ENCODE measurements at regions not wholly inside any gene's neighbourhood (a gene's known extent, or its start where the extent isn't known, plus 50 kb on each side); places are given as distances from the start of the nearest gene placed in this dataset.

DNA sequence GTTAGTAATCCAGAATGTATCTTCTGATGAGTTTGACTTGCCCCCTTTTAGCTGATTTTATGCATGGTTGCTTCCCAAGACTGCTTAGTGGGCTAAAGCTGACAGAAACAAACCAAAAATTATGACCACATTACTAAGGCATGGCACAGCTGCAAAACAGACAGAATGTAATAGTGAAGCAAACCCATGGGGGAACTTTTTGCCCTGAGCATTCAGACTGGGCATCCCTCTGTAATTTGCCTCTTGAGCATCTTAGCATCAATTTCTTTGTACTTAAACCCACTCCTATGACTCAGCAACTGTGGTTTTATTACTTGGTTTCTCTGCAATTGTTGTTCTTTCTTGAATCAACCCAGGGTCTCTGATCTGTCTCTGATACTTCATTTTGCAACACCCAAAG, 487.3 kb upstream of the DCC start:
- TF ChIP-seq FOXP2 (optimal IDR thresholded peaks at IDR 0.05; ENCODE audit: control extremely low read depth, extremely low read length, insufficient read depth): no peak
- TF ChIP-seq EZH2 (IDR thresholded peaks at IDR 0.05): no peak
- TF ChIP-seq POLR2AphosphoS5 (IDR thresholded peaks at IDR 0.05; ENCODE audit: borderline replicate concordance, low read depth, low read length): no peak
- DNase-seq (ENCODE audit: low read depth, low spot score): no peak
- no peak overlapping the region for H3K9ac ChIP-seq (ENCODE audit: insufficient read length)
- H3K9me3 ChIP-seq (ENCODE audit: low read depth, low read length): no peaks in the 10 kb centered on the region
- H3K27ac ChIP-seq: no peak overlapping the region
- H3K36me3 ChIP-seq (ENCODE audit: insufficient read depth, low read length): no peaks in the 10 kb centered on the region
- H3K4me3 ChIP-seq: no peak overlapping the region

DNA sequence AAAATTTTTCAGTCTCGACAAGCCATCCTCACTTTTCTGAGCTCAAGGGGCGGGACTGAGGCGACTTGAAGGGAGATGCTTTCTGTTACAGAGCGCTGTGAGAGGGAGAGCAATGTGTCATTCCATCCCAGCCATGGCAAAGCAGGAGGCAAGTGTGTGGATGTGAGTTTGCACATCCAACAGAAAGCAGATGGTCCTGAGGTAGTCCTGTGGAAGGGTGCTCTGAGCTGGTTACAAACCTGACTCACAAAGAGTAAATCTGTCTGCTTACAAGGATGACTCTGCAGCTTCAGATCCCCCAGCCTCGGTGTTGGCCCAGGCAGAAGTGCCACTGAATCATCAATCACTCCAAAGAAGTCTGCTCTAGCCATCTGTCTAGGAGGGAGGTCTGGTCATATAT, 482.0 kb upstream of the DCC start:
- no peak for TF ChIP-seq POLR2AphosphoS5 (IDR thresholded peaks at IDR 0.05; ENCODE audit: borderline replicate concordance, low read depth, low read length)
- Histone ChIP-seq H3K36me3 (ENCODE audit: insufficient read depth, low read length) (no peaks in the 10 kb centered on the region), H3K9ac (ENCODE audit: insufficient read length) (no peak overlapping the region), H3K27ac (no peak overlapping the region), H3K9me3 (ENCODE audit: low read depth, low read length) (no peaks in the 10 kb centered on the region), H3K4me3 (no peak overlapping the region)
- no peak for DNase-seq (ENCODE audit: low read depth, low spot score)

DNA sequence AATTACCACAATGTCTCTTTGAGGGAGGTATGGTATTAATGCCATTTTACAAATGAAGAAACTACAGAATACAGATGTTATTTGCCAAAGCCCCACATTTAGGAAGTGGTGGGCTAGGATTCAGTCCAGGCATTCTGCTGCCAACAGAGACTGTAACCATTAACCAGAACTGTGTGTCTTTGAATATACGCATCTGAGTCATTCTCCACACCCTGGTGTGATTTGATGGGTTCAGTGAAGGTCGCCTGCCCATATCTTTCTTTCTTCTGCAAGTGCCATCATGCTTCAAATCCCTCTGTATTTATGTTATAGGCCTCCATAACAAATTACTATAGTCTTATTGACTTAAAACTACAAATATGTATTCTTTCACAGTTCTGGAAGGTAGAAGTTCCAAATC, 479.0 kb upstream of the DCC start:
- DNase-seq (ENCODE audit: low read depth, low spot score): no peak
- no peak for TF ChIP-seq FOXP2 (optimal IDR thresholded peaks at IDR 0.05; ENCODE audit: control extremely low read depth, extremely low read length, insufficient read depth)
- no peak for TF ChIP-seq EZH2 (IDR thresholded peaks at IDR 0.05)
- no peak for TF ChIP-seq POLR2AphosphoS5 (IDR thresholded peaks at IDR 0.05; ENCODE audit: borderline replicate concordance, low read depth, low read length)
- H3K9ac ChIP-seq (ENCODE audit: insufficient read length): no peak overlapping the region
- H3K4me3 ChIP-seq: no peak overlapping the region
- H3K36me3 ChIP-seq (ENCODE audit: insufficient read depth, low read length): no peaks in the 10 kb centered on the region
- no peak overlapping the region for H3K27ac ChIP-seq
- no peaks in the 10 kb centered on the region for H3K9me3 ChIP-seq (ENCODE audit: low read depth, low read length)

DNA sequence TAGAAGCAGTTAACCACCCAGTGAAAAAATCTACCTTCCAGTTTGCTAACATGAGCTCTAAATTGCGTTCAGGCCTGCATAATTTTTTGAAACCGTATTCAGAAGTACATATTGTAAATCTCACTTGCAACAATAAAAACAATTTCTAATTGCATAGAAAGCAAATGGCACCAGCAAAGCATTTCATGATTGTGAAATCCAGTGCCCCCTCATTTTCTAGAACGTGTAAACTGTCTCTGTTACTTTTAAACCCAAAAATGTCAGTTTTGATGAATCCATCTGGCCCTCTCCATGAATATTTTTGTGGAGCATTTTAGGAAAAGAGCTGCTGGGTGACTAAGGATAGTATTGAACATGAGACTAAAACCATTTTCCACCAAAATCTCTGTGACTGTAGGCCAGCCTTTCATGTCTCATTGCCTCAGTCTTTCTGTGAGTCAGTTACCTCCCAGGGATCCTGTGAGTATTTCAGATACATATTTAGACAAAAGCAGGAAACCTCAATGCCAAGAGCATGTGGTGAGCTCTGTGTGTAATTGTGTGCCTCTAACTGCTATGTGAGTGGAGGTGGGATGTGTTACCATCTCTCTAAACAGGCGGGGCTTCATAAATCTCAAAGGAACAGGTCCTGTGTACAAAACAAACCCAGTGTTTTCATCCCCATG, 477.8 kb upstream of the DCC start:
- TF ChIP-seq FOXP2 (optimal IDR thresholded peaks at IDR 0.05; ENCODE audit: control extremely low read depth, extremely low read length, insufficient read depth): no peak
- TF ChIP-seq POLR2AphosphoS5 (IDR thresholded peaks at IDR 0.05; ENCODE audit: borderline replicate concordance, low read depth, low read length): no peak
- no peak for TF ChIP-seq EZH2 (IDR thresholded peaks at IDR 0.05)
- no peak for DNase-seq (ENCODE audit: low read depth, low spot score)
- no peak overlapping the region for H3K9ac ChIP-seq (ENCODE audit: insufficient read length)
- H3K27ac ChIP-seq: no peak overlapping the region
- H3K9me3 ChIP-seq (ENCODE audit: low read depth, low read length): no peaks in the 10 kb centered on the region
- no peak overlapping the region for H3K4me3 ChIP-seq
- no peaks in the 10 kb centered on the region for H3K36me3 ChIP-seq (ENCODE audit: insufficient read depth, low read length)

DNA sequence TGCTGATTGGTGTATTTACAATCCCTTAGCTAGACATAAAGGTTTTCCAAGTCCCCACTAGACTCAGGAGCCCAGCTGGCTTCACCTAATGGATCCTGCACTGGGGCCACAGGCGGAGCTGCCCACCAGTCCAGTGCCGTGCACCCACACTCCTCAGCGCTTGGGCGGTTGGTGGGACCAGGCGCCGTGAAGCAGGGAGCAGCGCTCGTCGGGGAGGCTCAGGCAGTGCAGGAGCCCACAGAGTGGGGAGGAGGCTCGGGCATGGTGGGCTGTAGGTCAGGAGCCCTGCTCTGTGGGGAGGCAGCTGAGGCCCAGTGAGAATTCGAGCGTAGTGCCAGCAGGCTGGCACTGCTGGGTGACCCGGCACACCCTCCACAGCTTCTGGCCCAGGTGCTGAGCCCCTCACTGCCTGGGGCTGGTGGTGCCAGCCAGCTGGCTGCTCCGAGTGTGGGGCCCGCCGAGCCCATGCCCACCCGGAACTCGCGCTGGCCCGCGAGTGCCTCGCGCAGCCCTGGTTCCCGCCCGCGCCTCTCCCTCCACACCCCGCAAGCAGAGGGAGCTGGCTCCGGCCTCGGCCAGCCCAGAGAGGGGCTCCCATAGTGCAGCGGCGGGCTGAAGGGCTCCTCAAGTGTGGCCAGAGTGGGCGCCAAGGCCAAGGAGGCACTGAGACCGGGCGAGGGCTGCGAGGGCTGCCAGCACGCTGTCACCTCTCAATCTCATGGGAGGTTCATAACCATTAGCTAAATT, 475.6 kb upstream of the DCC start:
- Histone ChIP-seq H3K27ac (no peak overlapping the region), H3K9ac (ENCODE audit: insufficient read length) (no peak overlapping the region)
- DNase-seq (ENCODE audit: low read depth, low spot score): no peak

DNA sequence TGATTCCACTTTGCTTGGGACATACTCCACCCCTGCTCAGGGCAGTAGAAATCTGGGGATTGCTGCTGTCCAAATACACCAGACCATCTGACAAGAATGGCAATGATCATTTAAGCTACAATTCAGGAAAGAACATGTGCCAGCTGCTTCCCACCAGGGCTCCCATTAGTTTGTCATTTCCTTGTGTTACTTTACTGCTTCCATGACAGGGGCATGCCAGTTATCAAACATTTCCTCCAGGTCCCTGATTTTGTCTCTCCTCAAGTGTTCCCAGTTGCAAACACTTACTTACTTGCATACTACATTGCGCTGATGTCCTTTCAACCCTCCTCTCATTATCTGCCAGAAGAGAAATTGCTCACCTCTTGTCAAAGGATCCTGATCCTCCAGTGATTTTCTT, 474.5 kb upstream of the DCC start:
- no peak overlapping the region for H3K9ac ChIP-seq (ENCODE audit: insufficient read length)
- H3K4me3 ChIP-seq: no peak overlapping the region
- no peak for DNase-seq (ENCODE audit: low read depth, low spot score)
- H3K27ac ChIP-seq: no peak overlapping the region
- H3K9me3 ChIP-seq (ENCODE audit: low read depth, low read length): no peaks in the 10 kb centered on the region
- no peaks in the 10 kb centered on the region for H3K36me3 ChIP-seq (ENCODE audit: insufficient read depth, low read length)
- TF ChIP-seq FOXP2 (optimal IDR thresholded peaks at IDR 0.05; ENCODE audit: control extremely low read depth, extremely low read length, insufficient read depth): no peak
- no peak for TF ChIP-seq EZH2 (IDR thresholded peaks at IDR 0.05)
- TF ChIP-seq POLR2AphosphoS5 (IDR thresholded peaks at IDR 0.05; ENCODE audit: borderline replicate concordance, low read depth, low read length): no peak

More for the DNA sequence above, 475.6 kb upstream of the DCC start:
- Histone ChIP-seq H3K4me3 (no peak overlapping the region), H3K9me3 (ENCODE audit: low read depth, low read length) (no peaks in the 10 kb centered on the region), H3K36me3 (ENCODE audit: insufficient read depth, low read length) (no peaks in the 10 kb centered on the region)
- TF ChIP-seq POLR2AphosphoS5 (IDR thresholded peaks at IDR 0.05; ENCODE audit: borderline replicate concordance, low read depth, low read length) (no peak), EZH2 (IDR thresholded peaks at IDR 0.05) (no peak), FOXP2 (optimal IDR thresholded peaks at IDR 0.05; ENCODE audit: control extremely low read depth, extremely low read length, insufficient read depth) (no peak)

DNA sequence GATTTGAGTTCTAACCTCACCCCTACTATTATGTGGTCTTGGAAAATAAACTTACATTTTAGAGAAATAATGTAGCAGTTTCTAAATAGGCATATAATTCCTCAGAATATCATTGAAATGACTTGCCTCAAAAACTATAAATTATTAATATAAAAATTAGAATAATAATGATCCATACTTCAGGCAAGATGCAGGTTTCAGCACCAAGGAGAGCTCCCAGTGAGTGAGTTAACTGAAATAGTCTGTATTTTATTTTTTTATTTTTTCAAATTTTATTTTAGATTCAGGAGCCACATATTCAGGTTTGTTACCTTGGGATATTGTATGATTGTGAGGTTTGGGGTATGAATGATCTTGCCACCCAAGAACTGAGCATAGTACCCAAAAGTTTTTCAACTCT, 472.2 kb upstream of the DCC start:
- H3K36me3 ChIP-seq (ENCODE audit: insufficient read depth, low read length): no peaks in the 10 kb centered on the region
- no peak overlapping the region for H3K4me3 ChIP-seq
- no peaks in the 10 kb centered on the region for H3K9me3 ChIP-seq (ENCODE audit: low read depth, low read length)
- H3K9ac ChIP-seq (ENCODE audit: insufficient read length): no peak overlapping the region
- H3K27ac ChIP-seq: no peak overlapping the region
- TF ChIP-seq EZH2 (IDR thresholded peaks at IDR 0.05): no peak
- no peak for TF ChIP-seq POLR2AphosphoS5 (IDR thresholded peaks at IDR 0.05; ENCODE audit: borderline replicate concordance, low read depth, low read length)
- DNase-seq (ENCODE audit: low read depth, low spot score): peak; percentile 48

DNA sequence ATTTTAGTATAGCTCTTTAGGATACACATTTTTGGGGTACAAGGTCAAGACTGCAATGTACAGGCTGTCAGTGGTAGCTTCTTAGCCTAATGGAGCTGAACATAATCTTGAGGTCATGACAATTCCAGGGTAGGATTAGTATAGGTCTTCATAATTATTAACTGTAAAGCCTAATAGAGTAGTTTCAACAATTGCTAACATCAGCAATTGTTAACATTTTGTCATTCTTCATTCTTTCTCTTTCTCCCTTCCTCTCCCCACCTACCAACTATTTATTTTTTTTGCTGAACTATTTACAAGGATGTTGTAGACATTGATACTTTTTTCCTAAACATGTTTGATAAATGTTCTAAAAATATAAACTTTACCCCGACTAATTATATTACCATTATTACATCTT, 461.3 kb upstream of the DCC start:
- no peak overlapping the region for H3K9ac ChIP-seq (ENCODE audit: insufficient read length)
- H3K27ac ChIP-seq: no peak overlapping the region
- H3K4me3 ChIP-seq: no peak overlapping the region
- no peaks in the 10 kb centered on the region for H3K36me3 ChIP-seq (ENCODE audit: insufficient read depth, low read length)
- no peak for TF ChIP-seq FOXP2 (optimal IDR thresholded peaks at IDR 0.05; ENCODE audit: control extremely low read depth, extremely low read length, insufficient read depth)
- TF ChIP-seq EZH2 (IDR thresholded peaks at IDR 0.05): no peak
- no peak for TF ChIP-seq POLR2AphosphoS5 (IDR thresholded peaks at IDR 0.05; ENCODE audit: borderline replicate concordance, low read depth, low read length)
- H3K9me3 ChIP-seq (ENCODE audit: low read depth, low read length): no peaks in the 10 kb centered on the region
- no peak for DNase-seq (ENCODE audit: low read depth, low spot score)

DNA sequence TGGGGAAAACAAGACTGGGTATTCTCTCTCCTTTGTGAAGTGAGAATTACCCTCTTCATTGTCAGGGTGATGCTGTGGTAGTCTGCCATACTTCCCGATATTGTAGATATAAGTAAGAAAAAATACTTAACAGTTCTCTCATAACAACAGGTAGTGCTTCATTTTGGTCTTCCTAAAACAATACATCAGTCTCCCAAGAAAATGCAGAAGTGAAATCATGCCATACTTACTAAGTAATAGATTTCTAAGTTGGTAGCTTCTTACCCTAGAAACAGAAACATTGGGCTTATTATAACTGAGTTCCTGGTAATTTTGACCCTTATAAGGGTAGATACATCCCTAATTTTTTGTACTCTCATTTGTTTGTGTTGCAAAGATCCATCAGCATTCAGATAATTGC, 460.7 kb upstream of the DCC start:
- H3K27ac ChIP-seq: no peak overlapping the region
- no peak for DNase-seq (ENCODE audit: low read depth, low spot score)
- no peak for TF ChIP-seq EZH2 (IDR thresholded peaks at IDR 0.05)
- TF ChIP-seq POLR2AphosphoS5 (IDR thresholded peaks at IDR 0.05; ENCODE audit: borderline replicate concordance, low read depth, low read length): no peak
- no peak for TF ChIP-seq FOXP2 (optimal IDR thresholded peaks at IDR 0.05; ENCODE audit: control extremely low read depth, extremely low read length, insufficient read depth)
- no peak overlapping the region for H3K9ac ChIP-seq (ENCODE audit: insufficient read length)
- no peak overlapping the region for H3K4me3 ChIP-seq
- H3K36me3 ChIP-seq (ENCODE audit: insufficient read depth, low read length): no peaks in the 10 kb centered on the region
- no peaks in the 10 kb centered on the region for H3K9me3 ChIP-seq (ENCODE audit: low read depth, low read length)
